Breast epithelium (tissue), 4 donors: ENCODE measurements at regions not wholly inside any gene's neighbourhood (a gene's known extent, or its start where the extent isn't known, plus 50 kb on each side); places are given as distances from the start of the nearest gene placed in this dataset.

Source experiments
- DNase-seq, 2 donors: peaks; one replicate each; pipeline ENCODE4 v3.0.0-alpha.2; 2019; ENCODE audit warnings: low spot score in 2 of 2
- H3K27ac ChIP-seq, 2 donors: fragments of 200-600 bp; sonication (generic) in 1 of 2; one replicate each; pipeline ENCODE4 v1.5.1; 2016 to 2019; ENCODE audit warnings: mild to moderate bottlenecking in 1 of 2
- H3K27me3 ChIP-seq, 2 donors: fragments of 200-600 bp; sonication (generic) in 1 of 2; one replicate each; pipeline versions ENCODE4 v1.5.1 to v1.6.0; 2017 to 2019; ENCODE audit warnings: control low read depth in 1 of 2, mild to moderate bottlenecking in 1 of 2
- H3K36me3 ChIP-seq: fragments of 200-600 bp; one replicate; pipeline ENCODE4 v1.5.1; 2019
- H3K4me1 ChIP-seq, 2 donors: fragments of 200-600 bp; sonication (generic); one replicate each; pipeline ENCODE4 v1.5.1; 2016 to 2019; ENCODE audit warnings: control low read depth in 1 of 2
- H3K4me3 ChIP-seq, 3 donors: fragments of 200-600 bp; sonication (generic); 1 replicate in 2 of 3; 2 replicates in 1 of 3; pipeline ENCODE4 v1.5.1; 2016 to 2019; ENCODE audit warnings: mild to moderate bottlenecking in 3 of 3, moderate library complexity in 2 of 3
- H3K9me3 ChIP-seq, 2 donors: fragments of 200-600 bp; sonication (generic) in 1 of 2; one replicate each; pipeline ENCODE4 v1.5.1; 2016 to 2019; ENCODE audit warnings: control low read depth in 1 of 2
- POLR2A ChIP-seq: fragments of 450-650 bp; IDR thresholded peaks from one replicate; pipeline ENCODE4 v1.6.1; 2016; ENCODE audit warnings: antibody characterized with exemption, mild to moderate bottlenecking, moderate library complexity
- POLR2AphosphoS5 ChIP-seq, 3 donors: sonication (generic); formaldehyde crosslinking; IDR thresholded peaks; one replicate each; pipeline ENCODE4 v1.6.1; 2017; ENCODE audit warnings: antibody characterized with exemption in 3 of 3
- intact Hi-C: fragments of 100-400 bp; cut with DNase I; formaldehyde crosslinking; loops from one replicate; pipeline ENCODE4 v1.15.1; 2023; ENCODE audit warnings: low total_unique reads
- TF ChIP-seq, protein P1 (sequence below), 3 donors: fragments of 450-650 bp; IDR thresholded peaks; one replicate each; pipeline ENCODE4 v1.5.1; 2016 to 2017; ENCODE audit warnings: antibody characterized with exemption in 3 of 3, mild to moderate bottlenecking in 3 of 3, moderate library complexity in 3 of 3

DNA sequence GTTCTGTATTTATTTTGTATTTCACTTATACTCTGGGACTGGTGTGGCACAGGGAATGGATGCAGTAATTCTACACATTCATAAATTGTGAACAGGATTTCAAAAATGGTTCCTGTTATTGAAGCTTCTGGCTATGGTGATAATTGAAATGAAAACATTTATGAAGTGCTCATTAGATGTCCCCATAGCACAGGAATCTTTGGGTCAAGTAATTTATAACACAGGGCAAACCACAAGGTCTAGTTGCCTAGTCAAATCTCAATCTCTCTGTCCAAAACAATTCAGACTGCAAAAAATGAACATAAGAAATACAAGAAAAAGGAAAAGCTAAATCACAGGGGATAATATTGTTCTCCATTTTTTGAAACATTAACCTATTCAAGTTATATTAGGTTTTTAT lies 117.5 kb upstream of the PTPRG start:
- Histone ChIP-seq H3K4me1 (no peaks in the 10 kb centered on the region), H3K27me3 (no peaks in the 10 kb centered on the region), H3K9me3 (no peaks in the 10 kb centered on the region), H3K27ac (no peak overlapping the region), H3K4me3 (no peak overlapping the region), H3K36me3 (no peaks in the 10 kb centered on the region)
- TF ChIP-seq POLR2A (no peak), POLR2AphosphoS5 (IDR thresholded peaks at IDR 0.05) (no peak)
- TF ChIP-seq, protein P1, sequence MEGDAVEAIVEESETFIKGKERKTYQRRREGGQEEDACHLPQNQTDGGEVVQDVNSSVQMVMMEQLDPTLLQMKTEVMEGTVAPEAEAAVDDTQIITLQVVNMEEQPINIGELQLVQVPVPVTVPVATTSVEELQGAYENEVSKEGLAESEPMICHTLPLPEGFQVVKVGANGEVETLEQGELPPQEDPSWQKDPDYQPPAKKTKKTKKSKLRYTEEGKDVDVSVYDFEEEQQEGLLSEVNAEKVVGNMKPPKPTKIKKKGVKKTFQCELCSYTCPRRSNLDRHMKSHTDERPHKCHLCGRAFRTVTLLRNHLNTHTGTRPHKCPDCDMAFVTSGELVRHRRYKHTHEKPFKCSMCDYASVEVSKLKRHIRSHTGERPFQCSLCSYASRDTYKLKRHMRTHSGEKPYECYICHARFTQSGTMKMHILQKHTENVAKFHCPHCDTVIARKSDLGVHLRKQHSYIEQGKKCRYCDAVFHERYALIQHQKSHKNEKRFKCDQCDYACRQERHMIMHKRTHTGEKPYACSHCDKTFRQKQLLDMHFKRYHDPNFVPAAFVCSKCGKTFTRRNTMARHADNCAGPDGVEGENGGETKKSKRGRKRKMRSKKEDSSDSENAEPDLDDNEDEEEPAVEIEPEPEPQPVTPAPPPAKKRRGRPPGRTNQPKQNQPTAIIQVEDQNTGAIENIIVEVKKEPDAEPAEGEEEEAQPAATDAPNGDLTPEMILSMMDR (IDR thresholded peaks at IDR 0.05) = no peak
- DNase-seq = no peak
- intact Hi-C loops = no loop called here

DNA sequence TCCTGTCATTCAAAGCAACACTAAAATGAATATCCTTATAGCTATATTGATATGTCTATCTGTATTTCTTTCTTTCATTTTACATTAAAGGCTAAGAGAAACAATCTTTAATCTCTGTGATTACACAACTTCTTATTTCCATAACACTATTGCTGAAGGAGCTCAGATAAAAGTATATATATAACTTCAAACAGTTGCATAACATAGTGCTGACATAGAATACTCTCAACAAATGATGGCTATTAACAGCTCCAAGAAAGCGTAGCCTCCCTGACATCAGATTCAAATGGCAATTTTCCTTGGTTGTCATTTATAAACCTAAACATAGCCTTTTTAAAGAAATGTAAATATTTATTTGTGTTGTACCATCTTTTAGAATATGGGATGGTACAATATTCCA lies 116.6 kb upstream of the PTPRG start:
- Histone ChIP-seq H3K27me3 (no peaks in the 10 kb centered on the region), H3K27ac (no peak overlapping the region), H3K36me3 (no peaks in the 10 kb centered on the region), H3K9me3 (no peaks in the 10 kb centered on the region), H3K4me3 (no peak overlapping the region), H3K4me1 (no peaks in the 10 kb centered on the region)
- no peak for DNase-seq
- TF ChIP-seq, protein P1 (IDR thresholded peaks at IDR 0.05) = no peak
- no peak for TF ChIP-seq POLR2AphosphoS5 (IDR thresholded peaks at IDR 0.05)
- no peak for TF ChIP-seq POLR2A
- intact Hi-C loops = no loop called here

- Histone ChIP-seq H3K4me1 (no peaks in the 10 kb centered on the region), H3K9me3 (no peaks in the 10 kb centered on the region), H3K27ac (no peak overlapping the region), H3K27me3 (no peaks in the 10 kb centered on the region), H3K4me3 (no peak overlapping the region), H3K36me3 (no peaks in the 10 kb centered on the region)
- intact Hi-C loops = no loop called here
- DNase-seq = no peak
- TF ChIP-seq POLR2A = no peak
- TF ChIP-seq, protein P1 (IDR thresholded peaks at IDR 0.05) = no peak
- no peak for TF ChIP-seq POLR2AphosphoS5 (IDR thresholded peaks at IDR 0.05)
Measured at GRCh38 chr3:61445924-61446323, 115.4 kb upstream of the PTPRG start.

DNA sequence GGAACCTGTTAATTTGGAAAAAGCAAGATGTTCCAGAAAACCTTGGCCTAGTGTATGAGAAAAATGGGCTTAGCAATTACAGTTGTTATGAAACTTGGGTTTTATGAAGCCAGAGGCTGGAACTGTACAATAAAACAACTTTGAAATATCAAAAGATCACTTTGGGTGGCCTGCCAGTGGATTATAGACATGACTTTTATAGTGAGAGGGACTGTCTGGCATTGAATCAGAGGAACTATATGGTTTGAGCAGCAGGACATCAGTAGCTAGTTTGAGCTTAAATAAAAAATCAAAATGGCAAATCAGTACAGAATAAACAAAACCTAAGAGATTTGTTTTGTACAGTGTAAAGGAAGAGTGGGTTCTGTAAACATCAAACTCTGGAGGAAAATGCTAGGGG lies 115.0 kb upstream of the PTPRG start:
- TF ChIP-seq, protein P1 (IDR thresholded peaks at IDR 0.05) = no peak
- no peak for TF ChIP-seq POLR2A
- TF ChIP-seq POLR2AphosphoS5 (IDR thresholded peaks at IDR 0.05) = no peak
- intact Hi-C loops = no loop called here

GRCh38 chr3:61448378-61448777 lies 113.0 kb upstream of the PTPRG start:
- Histone ChIP-seq H3K4me1 (no peaks in the 10 kb centered on the region), H3K4me3 (no peak overlapping the region), H3K9me3 (no peaks in the 10 kb centered on the region), H3K27ac (no peak overlapping the region), H3K36me3 (no peaks in the 10 kb centered on the region), H3K27me3 (no peaks in the 10 kb centered on the region)
- no peak for TF ChIP-seq POLR2A
- TF ChIP-seq, protein P1 (IDR thresholded peaks at IDR 0.05) = no peak
- no peak for TF ChIP-seq POLR2AphosphoS5 (IDR thresholded peaks at IDR 0.05)
- intact Hi-C loops = no loop called here
- DNase-seq = no peak

More for the DNA sequence above, 115.0 kb upstream of the PTPRG start:
- no peaks in the 10 kb centered on the region for H3K27me3 ChIP-seq
- H3K9me3 ChIP-seq = no peaks in the 10 kb centered on the region
- H3K36me3 ChIP-seq = no peaks in the 10 kb centered on the region
- no peak for DNase-seq
- no peak overlapping the region for H3K27ac ChIP-seq
- H3K4me1 ChIP-seq = no peaks in the 10 kb centered on the region
- no peak overlapping the region for H3K4me3 ChIP-seq
